Activated CD4-positive, alpha-beta T cell treated with anti-CD3 and anti-CD28 coated beads for 48 hours (primary cell): ENCODE measurements at regions not wholly inside any gene's neighbourhood (a gene's known extent, or its start where the extent isn't known, plus 50 kb on each side); places are given as distances from the start of the nearest gene placed in this dataset.
"Not testable (repeated sequence)": the region's sequence is repeated elsewhere in the genome, so short reads cannot be mapped to it uniquely, and the experiment has no call there.

Source experiments
- DNase-seq: peaks from one replicate; pipeline ENCODE4 v3.0.0-alpha.2; 2020

DNA sequence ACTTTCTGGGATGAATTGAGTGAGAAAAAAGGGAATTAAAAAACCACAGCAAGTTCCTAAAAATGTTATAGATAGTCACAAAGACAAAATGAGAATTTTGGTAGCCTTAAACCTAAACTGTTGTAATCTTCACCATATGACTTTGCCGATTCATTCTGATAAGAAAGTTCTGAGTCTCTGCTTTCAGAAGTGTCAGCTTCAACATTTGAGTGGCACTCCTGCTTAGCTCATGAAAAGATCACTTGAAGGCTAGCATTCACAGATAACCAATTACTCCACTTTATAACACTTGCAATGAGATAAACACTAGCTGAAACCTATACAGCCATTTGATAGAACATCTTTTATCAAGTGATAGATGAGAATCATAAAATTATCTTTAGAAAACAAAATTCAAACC, 288.1 kb upstream of the POU1F1 start:
- DNase-seq, result no peak

- DNase-seq, result no peak
Observed at GRCh38 chr3:87563712-87564111, 287.3 kb upstream of the POU1F1 start.

- DNase-seq, result no peak
Observed at GRCh38 chr3:87558492-87558891, 282.1 kb upstream of the POU1F1 start.

DNA sequence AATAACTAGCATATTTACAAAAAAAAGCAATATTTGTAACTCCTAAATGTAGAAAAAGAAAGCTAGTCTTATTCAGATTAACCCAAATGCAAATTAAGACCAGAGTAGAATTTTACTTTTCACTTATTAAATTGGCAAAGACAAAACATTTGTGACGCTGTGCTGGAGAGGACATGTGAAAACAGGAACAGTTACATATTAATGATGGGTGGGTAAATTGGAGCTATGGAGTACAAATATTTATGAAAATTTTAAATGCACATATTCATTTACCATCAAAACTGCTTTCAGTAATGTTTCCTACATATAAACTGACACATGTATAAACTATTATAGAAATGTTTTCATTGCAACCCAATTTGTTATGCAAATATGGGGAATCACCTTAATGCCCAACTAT, 278.9 kb upstream of the POU1F1 start:
- no peak for DNase-seq

GRCh38 chr3:87553058-87553457, 276.7 kb upstream of the POU1F1 start:
- DNase-seq, result no peak

DNA sequence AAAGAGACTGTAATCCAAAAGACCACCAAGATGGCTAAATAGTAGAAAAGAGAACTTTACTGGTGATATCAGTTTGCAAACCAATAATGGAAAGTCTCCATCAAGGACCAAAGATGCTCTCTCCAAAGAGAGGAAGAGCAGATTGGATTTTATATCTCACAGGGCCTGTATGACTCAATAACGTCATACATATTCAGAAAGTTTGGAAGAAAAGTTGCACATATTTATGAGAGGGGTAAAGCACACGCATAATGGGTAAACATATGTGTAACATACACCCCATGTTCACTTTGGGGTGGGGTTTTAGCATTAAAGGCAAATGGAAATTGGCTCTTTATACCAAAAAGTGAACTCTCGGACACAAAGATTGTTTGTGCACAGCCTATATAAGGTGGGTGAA, 274.5 kb upstream of the POU1F1 start:
- DNase-seq, result no peak

GRCh38 chr3:87549208-87549607, 272.8 kb upstream of the POU1F1 start:
- no peak for DNase-seq

GRCh38 chr3:87548271-87548670, 271.9 kb upstream of the POU1F1 start:
- no peak for DNase-seq

- no peak for DNase-seq
Observed at GRCh38 chr3:87546216-87546615, 269.8 kb upstream of the POU1F1 start.

GRCh38 chr3:87543408-87543807, 267.0 kb upstream of the POU1F1 start:
- DNase-seq, result not testable (repeated sequence)

GRCh38 chr3:87541723-87542122, 265.3 kb upstream of the POU1F1 start:
- no peak for DNase-seq

GRCh38 chr3:87538722-87539121, 262.3 kb upstream of the POU1F1 start:
- DNase-seq, result not testable (repeated sequence)

GRCh38 chr3:87509401-87509800, 233.0 kb upstream of the POU1F1 start:
- no peak for DNase-seq

- DNase-seq, result no peak
Observed at GRCh38 chr3:87508921-87509320, 232.5 kb upstream of the POU1F1 start.

DNA sequence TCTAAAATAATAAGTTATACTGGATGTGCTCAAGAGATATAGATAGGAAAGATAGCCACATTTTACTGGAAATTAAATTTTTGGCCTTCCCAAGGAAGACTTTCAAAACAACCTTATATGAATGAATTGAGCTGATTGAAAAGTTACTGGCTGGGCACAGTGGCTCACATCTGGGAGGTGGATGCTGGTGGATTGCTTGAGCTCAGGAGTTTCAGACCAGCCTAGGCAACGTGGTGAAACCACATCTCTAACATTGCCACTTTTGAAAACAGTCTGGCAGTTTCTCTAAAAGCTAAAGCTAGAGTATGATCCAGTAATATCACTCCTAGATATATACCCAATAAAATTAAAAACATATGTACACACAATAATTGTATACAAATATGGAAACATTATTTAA, 231.4 kb upstream of the POU1F1 start:
- no peak for DNase-seq

GRCh38 chr3:87503900-87504498, 227.6 kb upstream of the POU1F1 start:
- DNase-seq, result peak; percentile 14

DNA sequence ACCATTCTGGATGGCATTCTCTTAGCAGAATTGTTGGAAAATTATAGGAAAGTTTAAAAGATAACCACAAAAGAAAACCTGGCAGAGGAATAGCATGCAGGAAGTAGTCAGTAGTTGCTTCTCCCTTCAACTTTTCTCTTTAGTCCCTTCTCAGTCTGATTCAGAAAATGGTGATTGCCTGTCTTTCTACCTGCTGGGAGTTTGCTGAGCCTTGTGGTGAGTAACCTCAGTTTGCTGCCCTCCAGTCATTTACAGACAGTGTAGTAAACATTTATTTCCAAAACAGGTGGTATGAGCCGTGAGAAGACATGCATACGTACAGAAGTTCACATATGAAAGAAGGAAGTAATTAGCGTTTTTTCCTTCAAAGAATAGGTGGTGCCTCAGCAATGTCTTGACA, 224.7 kb upstream of the POU1F1 start:
- no peak for DNase-seq

DNA sequence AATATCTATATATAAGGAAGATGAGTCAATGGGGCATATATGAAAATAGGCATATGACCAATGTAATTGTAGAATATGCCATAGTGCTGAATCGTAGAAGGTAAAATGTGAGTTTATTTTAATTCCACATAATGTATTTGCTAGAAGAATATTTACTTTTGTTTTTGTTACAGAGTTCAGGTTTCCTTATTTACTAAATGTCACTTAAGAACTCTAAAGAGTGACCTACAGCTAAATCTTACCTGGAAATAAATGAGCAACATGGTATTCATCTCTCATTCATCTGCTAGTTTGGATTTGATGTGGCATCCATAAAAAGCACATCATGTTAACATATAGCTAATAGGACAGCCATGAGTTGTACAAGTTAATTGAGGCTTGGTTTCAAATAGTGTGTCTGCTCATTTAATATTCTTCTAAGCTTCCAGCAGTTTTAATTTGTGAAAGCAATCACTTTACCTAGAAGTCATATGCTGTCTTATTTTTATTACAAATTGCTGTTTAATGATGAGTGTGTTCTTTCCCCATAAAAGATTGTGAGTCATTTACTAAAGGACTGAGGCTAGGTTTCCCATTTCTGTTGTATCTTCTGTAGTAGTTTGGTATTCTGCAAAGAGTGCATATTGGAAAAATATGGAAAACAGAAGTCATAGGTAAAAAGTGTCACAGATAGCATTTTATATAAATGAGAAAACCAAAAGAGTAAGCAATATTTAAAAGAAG, 222.1 kb upstream of the POU1F1 start:
- DNase-seq, result no peak

DNA sequence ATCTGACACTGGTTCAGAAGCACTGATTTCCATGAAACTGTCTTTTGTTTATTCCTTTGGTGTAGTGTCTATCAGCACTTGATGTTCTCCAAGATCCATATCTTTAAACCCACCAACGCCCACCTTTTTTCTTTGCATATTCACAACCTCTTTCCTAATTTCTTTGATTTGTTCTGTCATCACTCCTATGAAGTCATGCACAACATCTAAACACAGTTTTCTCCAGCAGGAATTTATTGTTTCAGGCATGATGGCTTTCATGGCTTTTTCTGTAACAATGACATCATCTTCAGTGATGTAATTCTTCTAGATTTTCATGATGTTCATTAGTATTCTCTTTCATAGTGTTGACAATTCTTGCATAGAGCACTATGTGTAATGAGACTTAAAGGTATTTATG, 219.6 kb upstream of the POU1F1 start:
- DNase-seq, result no peak

DNA sequence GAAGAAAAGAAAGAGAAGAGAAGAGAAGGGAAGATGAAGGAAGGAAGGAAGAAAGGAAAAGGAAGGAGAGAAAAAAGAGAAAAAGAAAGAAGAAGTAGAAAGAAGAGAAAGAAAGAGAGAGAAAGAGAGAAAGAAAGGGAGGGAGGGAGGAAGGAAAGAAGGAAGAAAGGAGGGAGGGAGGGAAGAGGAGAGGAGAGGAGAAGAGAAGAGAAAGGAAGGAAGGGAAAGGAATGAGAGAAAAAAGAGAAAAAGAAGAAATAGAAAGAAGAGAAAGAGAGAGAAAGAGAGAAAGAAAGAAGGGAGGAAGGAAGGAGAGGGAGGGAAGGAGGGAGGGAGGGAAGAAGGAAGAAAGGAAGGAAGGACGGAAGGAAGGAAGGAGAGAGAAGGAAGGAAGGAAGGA, 217.9 kb upstream of the POU1F1 start:
- no peak for DNase-seq

- DNase-seq, result no peak
Observed at GRCh38 chr3:87491843-87492242, 215.5 kb upstream of the POU1F1 start.

DNA sequence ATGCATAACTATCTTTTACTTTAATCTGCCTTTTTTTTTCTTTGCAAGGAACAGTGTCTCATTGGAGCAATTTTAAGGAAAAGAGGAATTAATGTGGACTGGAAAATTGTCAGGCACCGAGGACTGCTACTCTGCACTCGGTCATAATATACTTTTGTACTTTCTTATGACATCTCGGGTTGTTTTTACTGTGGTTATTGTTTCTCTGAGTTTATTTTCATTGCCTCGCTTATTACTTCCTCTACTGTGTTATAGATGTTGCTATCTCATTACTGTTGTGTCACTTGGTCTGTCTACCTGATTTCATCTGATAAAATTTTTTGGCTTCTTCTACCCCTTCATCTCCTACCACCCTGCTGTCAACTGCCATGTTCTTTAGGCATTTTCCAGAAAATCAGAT, 213.5 kb upstream of the POU1F1 start:
- no peak for DNase-seq

- no peak for DNase-seq
Observed at GRCh38 chr3:87488765-87489164, 212.4 kb upstream of the POU1F1 start.

DNA sequence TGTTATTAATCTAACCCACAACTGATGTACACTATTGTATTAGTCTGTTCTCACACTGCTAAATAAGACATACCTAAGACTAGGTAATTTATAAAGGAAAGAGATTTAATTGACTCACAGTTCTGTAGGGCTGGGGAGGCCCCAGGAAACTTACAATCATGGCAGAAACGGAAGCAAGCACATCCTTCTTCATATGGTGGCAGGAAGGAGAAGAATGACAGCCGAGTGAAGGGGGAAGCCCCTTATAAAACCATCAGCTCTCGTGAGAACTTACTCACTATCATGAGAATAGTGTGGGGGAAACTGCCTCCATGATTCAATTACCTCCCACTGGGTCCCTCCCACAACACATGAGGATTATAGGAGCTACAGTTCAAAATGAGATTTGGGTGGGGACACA, 210.3 kb upstream of the POU1F1 start:
- peak; percentile 2 for DNase-seq

DNA sequence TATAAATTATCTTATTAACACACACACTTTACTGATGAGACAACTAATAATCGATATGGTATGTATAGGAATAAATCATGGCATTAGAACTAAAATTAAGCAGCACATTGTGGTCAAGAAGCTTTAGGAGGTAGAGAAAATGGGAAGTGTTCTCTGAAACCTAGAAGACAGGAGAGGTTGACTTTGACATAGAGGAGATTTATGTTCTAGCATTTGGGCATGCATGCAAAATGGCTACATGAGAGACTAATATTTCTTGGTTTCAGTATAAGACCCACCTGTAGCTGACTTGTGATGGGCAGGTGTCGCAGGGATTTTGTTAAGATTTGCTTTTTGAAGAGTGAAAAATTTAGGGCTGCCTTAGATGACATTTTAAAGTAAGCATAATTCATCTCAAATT, 209.7 kb upstream of the POU1F1 start:
- DNase-seq, result no peak
